A549 (cell line): ENCODE measurements at regions not wholly inside any gene's neighbourhood (a gene's known extent, or its start where the extent isn't known, plus 50 kb on each side); places are given as distances from the start of the nearest gene placed in this dataset.
A peak's percentile ranks its signal among the peaks of the same experiment; 100 is the strongest.

Experiments used
- ATAC-seq, 2 experiments: fragments of 200-7000 bp in 1 of 2; fragments of >200 bp in 1 of 2; cut with Nextera tagmentation in 1 of 2; cut with Tn5 transposase in 1 of 2; 3 replicates each; pipeline versions ENCODE4 v1.8.0 to v1.9.1; 2018 to 2020; ENCODE audit warnings: mild to moderate bottlenecking in 1 of 2, moderate library complexity in 1 of 2
- CTCF ChIA-PET: fragments of 300-600 bp; sonication (Branson Sonifier 250); formaldehyde crosslinking; extraction: SDS; loops from one replicate; lab custom pipeline; 2021; ENCODE audit warnings: antibody characterized with exemption, inconsistent platforms; lab: Yijun Ruan, JAX
- POLR2A ChIA-PET: fragments of 350-600 bp; formaldehyde crosslinking; extraction: SDS; loops from one replicate; lab custom pipeline; 2021; ENCODE audit warnings: antibody characterized with exemption, inconsistent platforms; lab: Yijun Ruan, JAX
- DNase-seq, 2 experiments: peaks; one replicate each; pipeline versions ENCODE4 v3.0.0 to v3.0.0-alpha.2; 2011 to 2016; ENCODE audit warnings: low read depth in 1 of 2, low spot score in 1 of 2
- FAIRE-seq: peaks from 2 replicates; lab custom pipeline; 2011; peaks lifted over from hg19 to GRCh38; lab: Jason Lieb, UNC
- H3K27ac ChIP-seq, 2 experiments: fragments of >200 bp; sonication (Bioruptor Twin); formaldehyde crosslinking; 3 replicates each; pipeline ENCODE4 v1.5.1; 2016 to 2017
- H3K4me1 ChIP-seq: fragments of >200 bp; sonication (Bioruptor Twin); formaldehyde crosslinking; 3 replicates; pipeline ENCODE4 v1.6.1; 2016
- H3K4me2 ChIP-seq: fragments of >200 bp; sonication (Bioruptor Twin); formaldehyde crosslinking; 3 replicates; pipeline ENCODE4 v1.6.1; 2016
- H3K4me3 ChIP-seq: fragments of >200 bp; sonication (Bioruptor Twin); formaldehyde crosslinking; 3 replicates; pipeline ENCODE4 v1.5.1; 2016
- H3K9me3 ChIP-seq: fragments of >200 bp; sonication (Bioruptor Twin); formaldehyde crosslinking; 3 replicates; pipeline ENCODE4 v1.6.1; 2016
- ATOH8 ChIP-seq: fragments of 250-450 bp; sonication (Bioruptor Pico); IDR thresholded peaks from 2 replicates; pipeline ENCODE4 v1.5.0; 2020; ENCODE audit warnings: low read depth, mild to moderate bottlenecking, moderate library complexity
- CHD2 ChIP-seq: fragments of 150-350 bp; IDR thresholded peaks from 2 replicates; pipeline ENCODE4 v1.6.1; 2014; ENCODE audit warnings: low read length; ENCODE audit not compliant: partially characterized antibody
- CTCF ChIP-seq: fragments of >200 bp; sonication (Bioruptor Twin); formaldehyde crosslinking; IDR thresholded peaks from 3 replicates; pipeline ENCODE4 v1.5.1; 2016
- E2F6 ChIP-seq: IDR thresholded peaks from 2 replicates; pipeline ENCODE4 v1.6.1; 2012; ENCODE audit warnings: low read depth, borderline replicate concordance
- EHMT2 ChIP-seq: fragments of 200-600 bp; sonication (generic); IDR thresholded peaks from 2 replicates; pipeline ENCODE4 v1.6.1; 2016; ENCODE audit warnings: antibody characterized with exemption, low read depth, mild to moderate bottlenecking, moderate library complexity
- GATA3 ChIP-seq: IDR thresholded peaks from 2 replicates; pipeline ENCODE4 v1.6.1; 2012; ENCODE audit warnings: borderline replicate concordance
- HMGXB4 ChIP-seq: fragments of 250-450 bp; sonication (Bioruptor Pico); IDR thresholded peaks from 2 replicates; pipeline ENCODE4 v1.5.0; 2021; ENCODE audit warnings: mild to moderate bottlenecking, moderate library complexity, borderline replicate concordance
- HOXB13 ChIP-seq: fragments of 250-450 bp; sonication (Bioruptor Pico); IDR thresholded peaks from 2 replicates; pipeline ENCODE4 v1.5.0; 2020; ENCODE audit warnings: low read depth, mild to moderate bottlenecking, moderate library complexity
- KDM5A ChIP-seq: fragments of 200-600 bp; sonication (generic); IDR thresholded peaks from 2 replicates; pipeline ENCODE4 v1.6.1; 2016; ENCODE audit warnings: antibody characterized with exemption, mild to moderate bottlenecking
- MYC ChIP-seq: IDR thresholded peaks from 2 replicates; pipeline ENCODE4 v1.6.1; 2012; ENCODE audit warnings: mild to moderate bottlenecking, inconsistent platforms, low read length, improper control_type of control experiment, borderline replicate concordance
- NFE2L2 ChIP-seq: fragments of 150-350 bp; conservative IDR thresholded peaks from 2 replicates; pipeline ENCODE4 v1.6.1; 2014; ENCODE audit warnings: low read length
- RFX5 ChIP-seq: fragments of 450-650 bp; IDR thresholded peaks from 2 replicates; pipeline ENCODE4 v1.7.1; 2014; ENCODE audit warnings: antibody characterized with exemption, mild to moderate bottlenecking, moderate library complexity
- TFCP2L1 ChIP-seq: fragments of 250-450 bp; sonication (Bioruptor Pico); IDR thresholded peaks from 2 replicates; pipeline ENCODE4 v1.5.0; 2021; ENCODE audit warnings: mild to moderate bottlenecking
- USF2 ChIP-seq: fragments of 450-650 bp; IDR thresholded peaks from 2 replicates; pipeline ENCODE4 v1.6.1; 2014; ENCODE audit warnings: antibody characterized with exemption
- ZC3H11A ChIP-seq: fragments of 450-650 bp; IDR thresholded peaks from 2 replicates; pipeline ENCODE4 v1.6.1; 2014; ENCODE audit warnings: antibody characterized with exemption, mild to moderate bottlenecking
- ZNF302 ChIP-seq: fragments of 250-450 bp; sonication (Bioruptor Pico); IDR thresholded peaks from 2 replicates; pipeline ENCODE4 v1.9.0; 2021; ENCODE audit warnings: inconsistent platforms, mild to moderate bottlenecking, moderate library complexity
- WGBS: methylation state at CpG from one replicate; pipeline ENCODE4 v1.1.6; 2017; ENCODE audit errors: missing lambda C conversion rate; 5-methylcytosine and 5-hydroxymethylcytosine counted together

GRCh38 chr3:106184540-106185457 is 316.0 kb upstream of the CBLB start:
- ChIA-PET POLR2A (interaction anchor here (0.7 kb wide), 1 partner anchor 367 kb away, joined by 3 read pairs; no protein-coding TSS in a partner anchor), CTCF (interaction anchor here (0.8 kb wide), 1 partner anchor 471 kb away, joined by 3 read pairs; no protein-coding TSS in a partner anchor)
- ATAC-seq (no peak), FAIRE-seq (peak; percentile 43), DNase-seq (no peak)
- H3K4me1 ChIP-seq = no peaks in the 10 kb centered on the region
- TF ChIP-seq MYC (no peak), KDM5A (no peak), EHMT2 (no peak), HMGXB4 (CRISPR knock-in tag) (no peak), ATOH8 (CRISPR knock-in tag) (no peak)
- WGBS = 62% methylated on average over 4 of the region's 4 CpGs
- no peak overlapping the region for H3K4me3 ChIP-seq
- no peak overlapping the region for H3K27ac ChIP-seq
- H3K4me2 ChIP-seq = peak overlapping the region; percentile 7; the same call in 1 of the 3 replicates
- H3K9me3 ChIP-seq = no peaks in the 10 kb centered on the region

GRCh38 chr3:106185949-106186348 is 317.1 kb upstream of the CBLB start:
- TF ChIP-seq ZNF302 (CRISPR knock-in tag) = no peak
- TF ChIP-seq GATA3 = no peak
- no peak for TF ChIP-seq HOXB13
- TF ChIP-seq TFCP2L1 = no peak
- TF ChIP-seq NFE2L2 = no peak
- no peak for TF ChIP-seq RFX5
- TF ChIP-seq ZC3H11A = no peak
- TF ChIP-seq CTCF = no peak
- TF ChIP-seq USF2 = no peak
- no peak for TF ChIP-seq CHD2
- no peak for TF ChIP-seq E2F6
- ATAC-seq (no peak), FAIRE-seq (no peak), DNase-seq (no peak)
- CTCF ChIA-PET = interaction anchor here (0.8 kb wide), 1 partner anchor 473 kb away, joined by 3 read pairs; no protein-coding TSS in a partner anchor
- H3K27ac ChIP-seq = no peak overlapping the region
- H3K9me3 ChIP-seq = no peaks in the 10 kb centered on the region
- H3K4me3 ChIP-seq = no peak overlapping the region
- 71% methylated on average over 2 of the region's 2 CpGs for WGBS
- H3K4me2 ChIP-seq = no peak overlapping the region
- POLR2A ChIA-PET = no interaction called here
- no peaks in the 10 kb centered on the region for H3K4me1 ChIP-seq
